ENCODE measurements at regions not wholly inside any gene's neighbourhood (a gene's known extent, or its start where the extent isn't known, plus 50 kb on each side); places are given as distances from the start of the nearest gene placed in this dataset.

GRCh38 chr6:167647306-167647705, 179.4 kb upstream of the AFDN start:
- dilution Hi-C loops (cut with HindIII; ENCODE audit: low sequenced_read_pairs, unreplicated experiment) = no loop called here
- WGBS, 2 experiments (ENCODE audit: extremely low coverage in 2 of 2, insufficient read length in 1 of 2) = no CpG with 5 or more reads among the region's 4 CpGs

More at GRCh38 chr6:167647306-167647705, 179.4 kb upstream of the AFDN start:
- CTCF ChIA-PET = no interaction called here
- ATAC-seq (ENCODE audit: low read depth) = no peak
- Histone ChIP-seq H2BK15ac (ENCODE audit: low read depth, low read length) (no peak overlapping the region), H2AK9ac (replicated peaks; ENCODE audit: low read depth, low read length, poor library complexity) (no peak overlapping the region), H2BK120ac (ENCODE audit: low read depth, low read length) (no peak overlapping the region), H3K79me1 (ENCODE audit: low read depth in 1 of 2, low read length in 2 of 2) (no peaks in the 10 kb centered on the region), H3K56ac (ENCODE audit: extremely low read depth, insufficient read depth, low read length) (no peak overlapping the region), H3K9me3 (ENCODE audit: control insufficient read depth, insufficient read depth, low read length) (peaks cover 44% of the 10 kb centered on the region), H3K4ac (ENCODE audit: low read depth, low read length) (no peak overlapping the region), H4K91ac (ENCODE audit: insufficient read depth, low read depth, low read length) (no peak overlapping the region), H3K18ac (ENCODE audit: low read depth, low read length) (no peak overlapping the region), H3K23ac (ENCODE audit: low read depth, low read length) (no peak overlapping the region), H4K8ac (ENCODE audit: low read depth in 2 of 2, low read length in 2 of 2) (no peak overlapping the region), H3K14ac (replicated peaks; ENCODE audit: low read depth, low read length) (no peak overlapping the region), H3K36me3 (ENCODE audit: control insufficient read depth, insufficient read depth, low read length) (no peaks in the 10 kb centered on the region), H2BK20ac (ENCODE audit: low read depth, low read length) (no peak overlapping the region), H3K4me2 (ENCODE audit: low read depth, low read length) (no peak overlapping the region), H2AFZ (replicated peaks; ENCODE audit: low read length, poor library complexity) (no peak overlapping the region), H3K9ac (ENCODE audit: low read depth, low read length) (no peak overlapping the region), H3K27ac (ENCODE audit: insufficient read depth, low read length) (no peak overlapping the region), H3K4me1 (ENCODE audit: control insufficient read depth, insufficient read depth, low read length) (no peaks in the 10 kb centered on the region), H3K9me1 (ENCODE audit: insufficient read depth, low read length) (no peaks in the 10 kb centered on the region), H2AK5ac (ENCODE audit: low read depth, low read length) (no peak overlapping the region), H2BK5ac (ENCODE audit: low read depth, low read length, poor library complexity, severe bottlenecking) (no peak overlapping the region), H3K27me3 (ENCODE audit: control insufficient read depth, insufficient read depth, low read length) (no peaks in the 10 kb centered on the region), H4K20me1 (ENCODE audit: insufficient read depth, low read length) (no peaks in the 10 kb centered on the region), H3K4me3 (ENCODE audit: insufficient read depth, low read depth, low read length) (no peak overlapping the region), H4K5ac (ENCODE audit: low read depth, low read length) (no peak overlapping the region)
- POLR2A ChIA-PET (ENCODE audit: unreplicated experiment) = no interaction called here
- in situ Hi-C loops (cut with MboI; ENCODE audit: low sequenced_read_pairs) (no loop called here), intact Hi-C loops (cut with micrococcal nuclease) (no loop called here)
- TF ChIP-seq FOS (IDR thresholded peaks at IDR 0.05; ENCODE audit: low read depth, low read length) = no peak
- BruUV-seq (replicated peaks) = no TSS peak
- DNase-seq = no peak

Data from IMR-90 (cell line).